K562 (cell line): ENCODE measurements at regions not wholly inside any gene's neighbourhood (a gene's known extent, or its start where the extent isn't known, plus 50 kb on each side); places are given as distances from the start of the nearest gene placed in this dataset.

Source experiments
- HEY1 ChIP-seq: fragments of 250-450 bp; sonication (Bioruptor Pico); IDR thresholded peaks from 2 replicates; pipeline ENCODE4 v1.5.0; 2020; ENCODE audit warnings: mild to moderate bottlenecking, moderate library complexity, borderline replicate concordance
- HNRNPK ChIP-seq: fragments of 200-400 bp; formaldehyde crosslinking; IDR thresholded peaks from one replicate; pipeline ENCODE4 v1.6.1; 2018; ENCODE audit warnings: mild to moderate bottlenecking, low read depth, low read length; ENCODE audit not compliant: poor library complexity, severe bottlenecking
- LCOR ChIP-seq: sonication (generic); formaldehyde crosslinking; IDR thresholded peaks from 2 replicates; pipeline ENCODE4 v1.8.0; 2022; ENCODE audit warnings: mild to moderate bottlenecking, missing genetic modification reagents
- MIER1 ChIP-seq: fragments of 450-650 bp; IDR thresholded peaks from 2 replicates; pipeline ENCODE4 v1.6.1; 2016; ENCODE audit warnings: antibody characterized with exemption, mild to moderate bottlenecking, low read depth
- NRF1 ChIP-seq, 2 experiments: fragments of 450-650 bp; IDR thresholded peaks in 1 of 2; conservative IDR thresholded peaks in 1 of 2; 2 replicates each; pipeline ENCODE4 v1.6.1; 2014; ENCODE audit warnings: mild to moderate bottlenecking in 2 of 2
- PCBP2 ChIP-seq: fragments of 200-400 bp; formaldehyde crosslinking; IDR thresholded peaks from 2 replicates; pipeline ENCODE4 v1.6.1; 2018; ENCODE audit warnings: low read length, low read depth, mild to moderate bottlenecking, moderate library complexity; ENCODE audit not compliant: poor library complexity, severe bottlenecking
- PTBP1 ChIP-seq: fragments of 200-400 bp; formaldehyde crosslinking; IDR thresholded peaks from 2 replicates; pipeline ENCODE4 v1.6.1; 2017; ENCODE audit warnings: low read depth, low read length
- PYGO2 ChIP-seq: fragments of 450-650 bp; IDR thresholded peaks from 2 replicates; pipeline ENCODE4 v1.6.1; 2016; ENCODE audit warnings: mild to moderate bottlenecking, missing genetic modification characterization, moderate library complexity, missing compliant biosample characterization
- RFX1 ChIP-seq: fragments of 450-650 bp; IDR thresholded peaks from 2 replicates; pipeline ENCODE4 v1.6.1; 2016; ENCODE audit warnings: mild to moderate bottlenecking, moderate library complexity
- RNF2 ChIP-seq: sonication (generic); IDR thresholded peaks from 2 replicates; pipeline ENCODE4 v1.6.1; 2016
- SNIP1 ChIP-seq: fragments of 450-650 bp; IDR thresholded peaks from 2 replicates; pipeline ENCODE4 v1.7.1; 2017; ENCODE audit warnings: low read depth, mild to moderate bottlenecking
- SRSF1 ChIP-seq: fragments of 200-400 bp; formaldehyde crosslinking; IDR thresholded peaks from 2 replicates; pipeline ENCODE4 v1.6.1; 2017; ENCODE audit warnings: mild to moderate bottlenecking, low read depth, low read length, moderate library complexity
- ZBTB8A ChIP-seq: fragments of 450-650 bp; IDR thresholded peaks from 2 replicates; pipeline ENCODE4 v1.6.1; 2018; ENCODE audit warnings: mild to moderate bottlenecking, moderate library complexity; ENCODE audit not compliant: partially characterized antibody
- ZEB2 ChIP-seq: fragments of 450-650 bp; IDR thresholded peaks from 2 replicates; pipeline ENCODE4 v1.6.1; 2016
- ZFP1 ChIP-seq: fragments of 450-650 bp; formaldehyde crosslinking; IDR thresholded peaks from 2 replicates; pipeline ENCODE4 v1.4.0; 2020; ENCODE audit warnings: mild to moderate bottlenecking, mixed read lengths
- ZNF165 ChIP-seq: fragments of 250-450 bp; sonication (Bioruptor Pico); IDR thresholded peaks from 2 replicates; pipeline ENCODE4 v1.4.0; 2020; ENCODE audit warnings: borderline replicate concordance
- ZNF324 ChIP-seq: fragments of 250-450 bp; sonication (Bioruptor Pico); IDR thresholded peaks from 2 replicates; pipeline ENCODE4 v1.4.0; 2020; ENCODE audit warnings: mild to moderate bottlenecking
- ZNF766 ChIP-seq: fragments of 200-800 bp; sonication (Bioruptor generic); conservative IDR thresholded peaks from 2 replicates; pipeline ENCODE4 v1.6.1; 2016; ENCODE audit warnings: missing genetic modification characterization, missing compliant biosample characterization
- TF ChIP-seq, protein P1 (sequence below): fragments of 450-650 bp; formaldehyde crosslinking; IDR thresholded peaks from 2 replicates; pipeline ENCODE4 v1.4.0; 2022; ENCODE audit warnings: missing genetic modification characterization
- TF ChIP-seq, protein P2 (sequence below): fragments of 200-400 bp; formaldehyde crosslinking; IDR thresholded peaks from 2 replicates; pipeline ENCODE4 v1.6.1; 2017; ENCODE audit warnings: mild to moderate bottlenecking, low read depth, low read length, moderate library complexity
- TF ChIP-seq, protein P3 (sequence below): fragments of 450-650 bp; IDR thresholded peaks from 2 replicates; pipeline ENCODE4 v1.6.1; 2016; ENCODE audit warnings: antibody characterized with exemption
- TF ChIP-seq, protein P4 (sequence below): sonication (generic); formaldehyde crosslinking; IDR thresholded peaks from 2 replicates; pipeline ENCODE4 v1.8.0; 2022; ENCODE audit warnings: mild to moderate bottlenecking, low read depth, missing genetic modification reagents

DNA sequence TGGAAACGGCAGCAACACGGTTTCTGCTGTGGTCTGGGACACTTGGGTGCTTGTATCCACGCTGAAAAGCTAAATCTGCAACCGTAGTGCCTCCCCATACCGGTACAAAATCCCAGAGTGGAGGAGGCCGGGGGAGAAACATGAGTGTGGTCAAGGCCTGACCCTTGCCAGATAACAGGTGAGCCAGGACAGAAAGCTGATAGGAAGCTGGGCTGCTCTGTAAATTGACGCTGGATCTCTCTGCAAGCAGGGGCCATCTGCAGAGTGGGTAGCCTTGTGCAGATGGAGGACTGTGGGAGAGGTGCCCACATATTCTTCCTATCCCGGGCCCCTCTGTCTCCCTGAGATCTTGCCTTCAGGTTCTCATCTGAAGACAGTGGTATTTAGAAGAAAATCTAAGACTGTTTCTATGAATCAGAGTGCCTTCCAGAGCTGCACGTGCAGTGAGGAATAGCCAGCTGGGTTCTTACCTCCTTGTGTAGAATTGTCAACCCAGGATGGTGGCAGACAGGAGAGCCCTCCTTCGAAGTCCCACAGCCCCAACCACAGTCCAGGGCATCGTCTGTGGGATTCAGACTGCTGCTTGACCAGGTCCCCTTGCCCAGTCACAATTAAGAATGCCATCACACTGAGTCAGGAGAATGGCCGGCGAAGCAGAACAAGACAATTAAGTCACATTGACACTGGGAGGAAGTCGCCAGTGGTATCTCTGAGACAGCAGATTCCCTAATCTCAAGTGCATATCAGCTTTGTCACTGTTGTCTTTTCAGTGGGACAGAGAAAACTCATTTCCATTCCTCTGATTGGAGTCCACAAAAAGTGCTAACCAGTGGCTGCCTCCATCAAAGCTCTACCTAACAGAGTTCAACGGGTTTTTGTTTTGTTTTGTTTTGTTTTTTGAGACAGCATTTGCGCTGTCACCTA lies 100.0 kb upstream of the RIPOR2 start (continued):
- no peak for TF ChIP-seq PCBP2
- TF ChIP-seq, protein P1, sequence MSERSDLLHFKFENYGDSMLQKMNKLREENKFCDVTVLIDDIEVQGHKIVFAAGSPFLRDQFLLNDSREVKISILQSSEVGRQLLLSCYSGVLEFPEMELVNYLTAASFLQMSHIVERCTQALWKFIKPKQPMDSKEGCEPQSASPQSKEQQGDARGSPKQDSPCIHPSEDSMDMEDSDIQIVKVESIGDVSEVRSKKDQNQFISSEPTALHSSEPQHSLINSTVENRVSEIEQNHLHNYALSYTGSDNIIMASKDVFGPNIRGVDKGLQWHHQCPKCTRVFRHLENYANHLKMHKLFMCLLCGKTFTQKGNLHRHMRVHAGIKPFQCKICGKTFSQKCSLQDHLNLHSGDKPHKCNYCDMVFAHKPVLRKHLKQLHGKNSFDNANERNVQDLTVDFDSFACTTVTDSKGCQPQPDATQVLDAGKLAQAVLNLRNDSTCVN (CRISPR knock-in tag): no peak
- TF ChIP-seq ZNF766 (CRISPR knock-in tag): peak; percentile 73; the same call in 1 of the 2 replicates
- TF ChIP-seq HEY1 (CRISPR knock-in tag): no peak
- no peak for TF ChIP-seq ZEB2
- TF ChIP-seq ZNF324 (CRISPR knock-in tag): no peak
- TF ChIP-seq ZNF165 (CRISPR knock-in tag): no peak
- TF ChIP-seq RFX1: no peak
- no peak for TF ChIP-seq HNRNPK
- no peak for TF ChIP-seq LCOR (CRISPR knock-in tag)
- no peak for TF ChIP-seq ZFP1 (CRISPR knock-in tag)
- no peak for TF ChIP-seq MIER1
- TF ChIP-seq, protein P2, sequence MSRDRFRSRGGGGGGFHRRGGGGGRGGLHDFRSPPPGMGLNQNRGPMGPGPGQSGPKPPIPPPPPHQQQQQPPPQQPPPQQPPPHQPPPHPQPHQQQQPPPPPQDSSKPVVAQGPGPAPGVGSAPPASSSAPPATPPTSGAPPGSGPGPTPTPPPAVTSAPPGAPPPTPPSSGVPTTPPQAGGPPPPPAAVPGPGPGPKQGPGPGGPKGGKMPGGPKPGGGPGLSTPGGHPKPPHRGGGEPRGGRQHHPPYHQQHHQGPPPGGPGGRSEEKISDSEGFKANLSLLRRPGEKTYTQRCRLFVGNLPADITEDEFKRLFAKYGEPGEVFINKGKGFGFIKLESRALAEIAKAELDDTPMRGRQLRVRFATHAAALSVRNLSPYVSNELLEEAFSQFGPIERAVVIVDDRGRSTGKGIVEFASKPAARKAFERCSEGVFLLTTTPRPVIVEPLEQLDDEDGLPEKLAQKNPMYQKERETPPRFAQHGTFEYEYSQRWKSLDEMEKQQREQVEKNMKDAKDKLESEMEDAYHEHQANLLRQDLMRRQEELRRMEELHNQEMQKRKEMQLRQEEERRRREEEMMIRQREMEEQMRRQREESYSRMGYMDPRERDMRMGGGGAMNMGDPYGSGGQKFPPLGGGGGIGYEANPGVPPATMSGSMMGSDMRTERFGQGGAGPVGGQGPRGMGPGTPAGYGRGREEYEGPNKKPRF: no peak
- TF ChIP-seq, protein P3, sequence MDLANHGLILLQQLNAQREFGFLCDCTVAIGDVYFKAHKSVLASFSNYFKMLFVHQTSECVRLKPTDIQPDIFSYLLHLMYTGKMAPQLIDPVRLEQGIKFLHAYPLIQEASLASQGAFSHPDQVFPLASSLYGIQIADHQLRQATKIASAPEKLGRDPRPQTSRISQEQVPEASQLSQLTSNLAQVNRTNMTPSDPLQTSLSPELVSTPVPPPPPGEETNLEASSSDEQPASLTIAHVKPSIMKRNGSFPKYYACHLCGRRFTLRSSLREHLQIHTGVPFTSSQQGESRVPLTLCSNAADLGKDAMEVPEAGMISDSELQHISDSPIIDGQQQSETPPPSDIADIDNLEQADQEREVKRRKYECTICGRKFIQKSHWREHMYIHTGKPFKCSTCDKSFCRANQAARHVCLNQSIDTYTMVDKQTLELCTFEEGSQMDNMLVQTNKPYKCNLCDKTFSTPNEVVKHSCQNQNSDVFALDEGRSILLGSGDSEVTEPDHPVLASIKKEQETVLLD: no peak
- no peak for TF ChIP-seq NRF1 (conservative IDR thresholded peaks at IDR 0.05 in 1 of 2, IDR thresholded peaks at IDR 0.05 in 1 of 2)
- peak; percentile 42; the same call in 1 of the 2 replicates for TF ChIP-seq RNF2
- TF ChIP-seq ZBTB8A: no peak
- no peak for TF ChIP-seq SNIP1
- TF ChIP-seq PTBP1: no peak
- TF ChIP-seq PYGO2 (tag): no peak
- TF ChIP-seq, protein P4, sequence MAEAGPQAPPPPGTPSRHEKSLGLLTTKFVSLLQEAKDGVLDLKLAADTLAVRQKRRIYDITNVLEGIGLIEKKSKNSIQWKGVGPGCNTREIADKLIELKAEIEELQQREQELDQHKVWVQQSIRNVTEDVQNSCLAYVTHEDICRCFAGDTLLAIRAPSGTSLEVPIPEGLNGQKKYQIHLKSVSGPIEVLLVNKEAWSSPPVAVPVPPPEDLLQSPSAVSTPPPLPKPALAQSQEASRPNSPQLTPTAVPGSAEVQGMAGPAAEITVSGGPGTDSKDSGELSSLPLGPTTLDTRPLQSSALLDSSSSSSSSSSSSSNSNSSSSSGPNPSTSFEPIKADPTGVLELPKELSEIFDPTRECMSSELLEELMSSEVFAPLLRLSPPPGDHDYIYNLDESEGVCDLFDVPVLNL (CRISPR knock-in tag): no peak
- no peak for TF ChIP-seq SRSF1
